ENCODE measurements at regions not wholly inside any gene's neighbourhood (a gene's known extent, or its start where the extent isn't known, plus 50 kb on each side); places are given as distances from the start of the nearest gene placed in this dataset.

GRCh38 chr6:119938752-119939151 is 589.2 kb upstream of the MAN1A1 start:
- H3K4me1 ChIP-seq (ENCODE audit: insufficient read depth, low read length), result no peaks in the 10 kb centered on the region
- Mint-ChIP-seq H3K27ac (no peak overlapping the region; a peak in 1 of 7 replicates), H3K4me3 (no peak overlapping the region), H3K27me3 (ENCODE audit: low read depth) (no peaks in the 10 kb centered on the region), H3K4me1 (no peaks in the 10 kb centered on the region), H3K36me3 (ENCODE audit: insufficient read depth in 1 of 3, low read depth in 3 of 3) (no peaks in the 10 kb centered on the region; a peak in 1 of 7 replicates), H3K9me3 (peaks cover 0 to 5% of the 10 kb centered on the region in 2 experiments; a peak in 2 of 5 replicates)
- no peak overlapping the region for H2AFZ ChIP-seq (ENCODE audit: low read length)
- H4K91ac ChIP-seq (ENCODE audit: insufficient read length, low read depth, low read length), result no peak overlapping the region
- no peak overlapping the region for H3K14ac ChIP-seq (ENCODE audit: insufficient read depth, low read length)
- no peak overlapping the region for H4K5ac ChIP-seq (ENCODE audit: insufficient read length, low read depth, low read length)
- no peak overlapping the region for H3K56ac ChIP-seq (ENCODE audit: insufficient read length, low read depth, low read length)
- no CpG with 5 or more reads among the region's 1 CpG for WGBS (ENCODE audit: extremely low coverage, insufficient read length, low lambda C conversion rate)
- no peak overlapping the region for H3K27ac ChIP-seq (ENCODE audit: insufficient read length, low read depth, low read length)
- H2BK20ac ChIP-seq (ENCODE audit: low read depth, low read length, poor library complexity, severe bottlenecking), result no peak overlapping the region
- no peak overlapping the region for H4K8ac ChIP-seq (replicated peaks; ENCODE audit: insufficient read length, low read depth, low read length)
- H3K23me2 ChIP-seq (ENCODE audit: insufficient read length, low read depth, low read length, poor library complexity, severe bottlenecking), result no peaks in the 10 kb centered on the region
- no peaks in the 10 kb centered on the region for H3K27me3 ChIP-seq (ENCODE audit: insufficient read depth, low read length)
- no peak for DNase-seq
- no peak overlapping the region for H2BK15ac ChIP-seq (ENCODE audit: low read depth, low read length)
- H3K23ac ChIP-seq (ENCODE audit: insufficient read length, low read depth, low read length), result no peak overlapping the region
- no peak overlapping the region for H3K9ac ChIP-seq (ENCODE audit: extremely low read depth, insufficient read length, low read length)
- no peak overlapping the region for H2BK12ac ChIP-seq (ENCODE audit: insufficient read length, low read depth, low read length)
- H3K4me2 ChIP-seq (ENCODE audit: insufficient read depth, insufficient read length, low read length), result no peak overlapping the region
- H3K4ac ChIP-seq (ENCODE audit: low read depth, low read length), result no peak overlapping the region
- H3K79me2 ChIP-seq (ENCODE audit: insufficient read depth, low read length), result no peaks in the 10 kb centered on the region
- no peaks in the 10 kb centered on the region for H3K9me3 ChIP-seq (ENCODE audit: control insufficient read depth, low read depth, low read length)
- no peak overlapping the region for H3T11ph ChIP-seq (ENCODE audit: low read length)
- no peak for TF ChIP-seq CTCF (conservative IDR thresholded peaks at IDR 0.05)
- no peaks in the 10 kb centered on the region for H3K79me1 ChIP-seq (ENCODE audit: insufficient read depth, low read depth, low read length, poor library complexity, severe bottlenecking)
- H4K20me1 ChIP-seq (ENCODE audit: control insufficient read depth, insufficient read depth, insufficient read length), result no peaks in the 10 kb centered on the region
- no peak overlapping the region for H2BK120ac ChIP-seq (ENCODE audit: low read depth, low read length, poor library complexity, severe bottlenecking)
- no peak overlapping the region for H2AK5ac ChIP-seq (ENCODE audit: insufficient read length, low read length)
- no peak overlapping the region for H3K18ac ChIP-seq (ENCODE audit: insufficient read length, low read depth, low read length)
- H2BK5ac ChIP-seq (ENCODE audit: insufficient read length, low read length), result no peak overlapping the region

Data from H9 (cell line).